Hypothalamus (tissue), 51 donors: ENCODE measurements at regions not wholly inside any gene's neighbourhood (a gene's known extent, or its start where the extent isn't known, plus 50 kb on each side); places are given as distances from the start of the nearest gene placed in this dataset.
"Not testable (repeated sequence)": the region's sequence is repeated elsewhere in the genome, so short reads cannot be mapped to it uniquely, and the experiment has no call there.

Experiments used
- DNase-seq, 51 donors: peaks; one replicate each; lab custom pipeline; 2025; lab: John Stamatoyannopoulos, UW

GRCh38 chr11:49442669-49443068, 234.3 kb upstream of the FOLH1 start:
- DNase-seq: no peak

DNA sequence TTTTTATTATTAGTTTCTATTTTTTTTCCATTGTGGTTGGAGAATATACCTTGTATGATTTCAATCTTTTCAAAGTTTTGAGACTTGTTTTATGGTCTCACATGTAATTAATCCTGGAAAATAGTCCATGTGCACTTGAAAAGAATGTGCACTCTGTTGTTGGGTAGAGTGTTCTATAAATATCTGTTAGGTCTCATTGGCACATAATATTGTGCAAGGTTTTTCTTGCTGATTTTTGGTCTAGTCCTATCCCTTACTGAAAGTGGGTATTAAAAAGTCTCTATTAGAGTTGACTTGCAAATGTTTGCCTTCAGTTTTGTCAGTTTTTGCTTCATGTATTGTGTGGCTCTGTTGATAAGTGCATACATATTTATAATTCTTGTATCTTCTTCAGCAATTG, 231.5 kb upstream of the FOLH1 start:
- not testable (repeated sequence) for DNase-seq

DNA sequence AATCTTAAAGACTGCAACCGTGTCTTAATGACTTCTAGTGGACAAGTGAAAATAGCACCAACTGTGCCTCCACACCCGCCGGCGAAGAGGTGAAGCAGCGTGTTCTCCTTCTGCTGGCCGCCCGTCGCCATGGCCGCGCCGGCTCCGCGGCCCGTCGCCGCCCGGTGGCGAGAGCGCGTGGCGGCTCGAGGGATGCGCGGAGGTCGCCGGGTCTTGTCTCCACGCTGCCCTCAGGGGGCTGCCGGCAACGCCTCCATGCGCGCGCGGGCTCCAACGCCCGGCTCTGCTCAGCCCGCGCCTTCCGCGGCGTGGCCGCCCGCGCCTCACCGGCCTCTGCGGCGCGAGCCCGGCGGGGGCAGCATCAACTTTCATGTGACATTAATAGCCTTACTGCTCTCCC, 225.9 kb upstream of the FOLH1 start:
- DNase-seq: not testable (repeated sequence)

DNA sequence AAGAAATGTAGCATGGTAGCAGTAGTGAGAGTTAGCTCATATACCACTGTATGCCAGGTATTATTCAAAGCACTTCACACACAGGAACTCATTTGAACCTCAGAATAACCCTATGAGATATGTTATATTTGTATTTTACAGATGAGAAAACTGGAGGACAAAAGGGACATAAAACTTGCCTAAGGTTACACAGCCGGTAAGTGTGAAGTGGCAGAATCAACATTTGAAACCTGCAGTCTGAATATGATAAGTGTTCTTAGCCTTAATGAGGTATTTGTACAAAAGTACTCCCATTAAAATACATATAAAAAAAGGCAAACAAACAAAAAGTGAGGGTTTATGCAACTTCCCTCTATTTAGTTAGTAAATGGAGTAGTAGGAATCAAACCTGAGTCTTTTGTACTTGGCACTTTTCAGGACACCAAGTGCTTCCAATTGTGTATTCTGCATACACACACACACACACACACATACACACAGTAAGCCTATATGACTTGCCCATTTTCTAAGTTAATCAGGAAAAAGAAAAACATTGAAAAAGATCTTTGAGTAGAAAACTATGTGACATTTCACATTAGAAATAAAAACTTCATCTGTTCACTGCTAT, 223.9 kb upstream of the FOLH1 start:
- DNase-seq: no peak

GRCh38 chr11:49424136-49424535, 215.7 kb upstream of the FOLH1 start:
- peak in 3 of 51 donors; percentile 1 to 27 (median 3) for DNase-seq

- not testable (repeated sequence) for DNase-seq
These were observed 210.5 kb upstream of the FOLH1 start for GRCh38 chr11:49418877-49419276.

DNA sequence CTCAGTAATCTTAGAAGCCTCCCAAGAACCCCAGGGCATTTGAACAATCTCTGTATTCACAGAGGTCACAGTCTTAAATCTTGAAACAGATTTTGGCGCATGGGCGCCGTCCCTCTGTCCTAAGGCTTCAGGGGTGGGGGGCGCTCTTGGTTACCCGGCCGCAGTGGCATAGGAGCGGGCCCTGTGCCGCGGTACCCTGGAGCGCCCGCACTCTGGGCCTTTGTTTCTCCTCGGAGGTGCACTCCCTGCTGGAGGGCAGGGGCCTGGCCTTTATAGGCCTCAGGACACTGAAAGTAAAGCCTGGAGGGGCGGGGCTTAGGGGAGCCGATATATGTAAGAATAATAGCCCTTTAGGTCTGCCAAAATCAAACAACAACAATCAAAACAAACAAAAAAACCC, 197.3 kb upstream of the FOLH1 start:
- DNase-seq: no peak

- not testable (repeated sequence) for DNase-seq
These were observed 187.4 kb upstream of the FOLH1 start for GRCh38 chr11:49395789-49396188.

GRCh38 chr11:49390362-49390761, 182.0 kb upstream of the FOLH1 start:
- DNase-seq: not testable (repeated sequence)

- DNase-seq: not testable (repeated sequence)
These were observed 180.7 kb upstream of the FOLH1 start for GRCh38 chr11:49389149-49389548.

GRCh38 chr11:49384371-49384770, 176.0 kb upstream of the FOLH1 start:
- DNase-seq: not testable (repeated sequence)

DNA sequence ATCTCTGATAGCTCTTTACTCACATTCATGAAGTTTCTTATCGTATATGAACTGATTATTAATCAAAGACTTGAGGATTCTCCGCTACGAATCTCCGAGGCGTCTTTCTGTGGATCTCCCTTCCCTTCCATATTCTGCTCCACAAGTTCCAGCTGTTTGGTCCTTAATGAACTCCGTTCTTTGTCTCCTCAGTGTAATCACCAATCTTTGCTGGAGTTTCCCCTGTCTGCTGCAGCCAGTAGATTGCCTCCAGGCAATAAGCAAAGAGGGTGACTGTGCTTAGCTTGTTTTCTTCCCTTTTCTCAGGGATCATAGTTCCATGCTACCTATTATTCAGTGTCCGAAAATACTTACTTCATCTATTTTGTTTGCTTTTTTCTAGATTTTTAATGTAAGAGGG, 169.6 kb upstream of the FOLH1 start:
- no peak for DNase-seq

DNA sequence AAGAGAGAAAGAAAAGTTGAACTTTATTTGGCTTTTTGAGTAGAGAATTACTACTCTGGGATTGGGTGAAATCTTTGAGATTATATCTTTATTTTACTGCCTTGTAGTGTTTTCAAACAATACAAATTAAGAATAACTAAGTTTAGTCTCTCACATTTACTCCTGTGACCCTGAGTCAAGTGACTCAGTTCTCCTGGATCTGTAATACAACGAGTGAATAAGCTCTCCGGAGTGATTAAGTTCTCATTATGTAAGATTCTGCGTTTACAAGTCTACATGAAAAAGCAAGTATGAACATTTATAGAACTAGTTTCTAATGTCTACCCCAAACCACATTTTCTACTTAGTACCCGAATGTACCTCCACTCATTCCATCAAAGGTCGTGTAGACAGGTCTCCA, 165.5 kb upstream of the FOLH1 start:
- not testable (repeated sequence) for DNase-seq

DNA sequence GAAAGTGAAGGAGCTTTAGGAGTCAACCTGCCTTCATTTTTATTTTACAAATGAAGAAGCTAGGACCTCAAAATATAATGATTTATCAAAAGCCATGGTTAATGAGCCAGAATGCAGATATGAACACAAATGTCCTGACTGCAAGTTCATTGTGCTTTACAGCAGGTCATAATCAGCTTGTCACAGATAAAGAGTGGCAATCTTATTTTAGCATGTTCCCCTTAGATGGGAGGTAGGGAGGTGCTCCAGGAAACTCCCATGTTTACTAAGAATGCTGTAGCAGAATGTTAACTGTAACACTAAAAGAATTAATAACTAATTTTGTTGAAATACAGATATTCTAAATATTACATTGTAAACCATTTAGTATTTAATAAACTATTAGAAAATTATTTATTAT, 165.0 kb upstream of the FOLH1 start:
- DNase-seq: not testable (repeated sequence)

- not testable (repeated sequence) for DNase-seq
These were observed 163.7 kb upstream of the FOLH1 start for GRCh38 chr11:49372137-49372536.

GRCh38 chr11:49368556-49368955, 160.2 kb upstream of the FOLH1 start:
- not testable (repeated sequence) for DNase-seq

GRCh38 chr11:49365375-49365774, 157.0 kb upstream of the FOLH1 start:
- not testable (repeated sequence) for DNase-seq

GRCh38 chr11:49362994-49363393, 154.6 kb upstream of the FOLH1 start:
- DNase-seq: not testable (repeated sequence)

GRCh38 chr11:49354536-49354935, 146.1 kb upstream of the FOLH1 start:
- not testable (repeated sequence) for DNase-seq

- not testable (repeated sequence) for DNase-seq
These were observed 144.5 kb upstream of the FOLH1 start for GRCh38 chr11:49352868-49353267.

DNA sequence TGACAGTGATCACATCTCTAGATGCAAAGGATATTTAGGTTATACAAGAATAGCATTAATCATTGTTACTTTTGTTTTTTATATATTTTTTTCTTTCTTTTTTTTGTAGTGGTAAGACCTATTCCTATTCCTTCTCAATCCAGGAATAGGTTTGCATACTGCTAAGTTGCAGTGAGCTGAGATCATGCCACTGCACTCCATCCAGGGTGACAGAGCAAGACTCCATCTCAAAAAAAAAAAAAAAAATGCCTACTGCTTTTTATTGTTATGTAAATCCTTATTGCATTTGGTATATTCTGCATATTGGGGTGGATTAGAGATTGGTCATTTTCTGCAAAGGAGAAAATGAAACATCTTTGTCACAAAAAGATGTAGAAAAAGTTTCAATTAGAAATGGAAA, 138.2 kb upstream of the FOLH1 start:
- not testable (repeated sequence) for DNase-seq

DNA sequence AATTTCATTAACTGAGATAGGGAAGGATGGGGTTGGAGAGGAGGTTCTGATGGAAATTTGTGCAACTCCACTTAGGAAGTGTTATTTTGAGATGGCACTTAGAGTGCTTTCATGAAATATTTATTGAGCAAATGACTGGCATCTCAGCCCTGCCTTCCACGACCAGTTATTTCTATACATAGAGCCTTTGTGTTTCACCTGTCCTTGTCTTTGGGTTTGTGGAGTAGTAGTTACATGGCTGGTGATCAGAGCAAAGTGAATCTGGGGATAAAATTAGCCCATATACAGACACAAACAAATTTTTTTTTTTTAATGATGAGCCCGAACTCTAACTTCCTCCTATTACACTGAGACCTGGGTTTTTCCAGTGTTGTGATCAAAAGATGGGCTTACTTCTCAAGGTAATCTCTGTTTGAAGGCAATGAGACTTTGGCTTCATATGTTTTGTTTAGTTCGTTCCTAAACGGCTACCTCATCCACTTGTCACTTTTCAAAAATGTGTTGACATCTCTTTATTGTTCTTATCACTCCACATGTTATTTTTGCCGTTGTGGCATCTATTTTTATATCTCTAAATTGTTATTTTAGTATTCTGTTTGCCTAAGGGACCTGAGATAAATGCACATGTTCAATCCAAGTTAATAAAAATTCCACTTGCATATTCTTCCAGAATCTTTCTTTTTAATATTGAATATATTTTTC, 120.2 kb upstream of the FOLH1 start:
- DNase-seq: not testable (repeated sequence)
